ENCODE measurements at regions not wholly inside any gene's neighbourhood (a gene's known extent, or its start where the extent isn't known, plus 50 kb on each side); places are given as distances from the start of the nearest gene placed in this dataset.

DNA sequence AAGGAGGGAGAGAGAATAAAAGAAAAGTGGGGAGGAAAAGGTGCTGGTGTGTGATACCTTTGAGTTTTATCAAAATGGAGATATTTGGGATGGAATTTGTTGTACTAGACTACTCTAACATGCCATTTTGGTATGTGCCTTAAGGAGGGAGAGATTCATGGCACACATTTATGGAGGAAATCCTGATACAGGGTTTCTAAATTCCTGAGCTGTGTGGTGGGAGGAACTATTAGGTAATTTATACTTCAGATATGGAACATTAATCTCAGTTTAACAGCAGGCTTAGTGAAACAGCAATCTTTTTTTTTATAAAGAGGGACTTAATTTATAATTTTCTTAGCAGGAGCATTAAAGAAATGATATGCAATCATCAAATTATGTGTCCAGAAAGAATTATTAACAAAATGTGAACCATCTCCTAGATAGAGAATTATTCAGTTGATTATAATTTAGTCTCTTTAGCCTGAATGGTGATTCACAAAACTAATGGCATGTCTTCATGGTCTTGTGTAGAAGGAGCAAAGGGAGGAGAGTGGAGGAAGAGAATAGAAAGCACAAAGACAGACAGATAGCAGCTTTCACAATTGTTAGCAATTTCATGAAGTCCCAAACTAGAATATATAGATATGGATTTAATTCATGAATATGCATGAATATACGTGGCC is 301.6 kb downstream of the HLX start:
- H3K27ac ChIP-seq, result no peak overlapping the region
- no peak for TF ChIP-seq ZFX (IDR thresholded peaks at IDR 0.05; ENCODE audit: borderline replicate concordance)

DNA sequence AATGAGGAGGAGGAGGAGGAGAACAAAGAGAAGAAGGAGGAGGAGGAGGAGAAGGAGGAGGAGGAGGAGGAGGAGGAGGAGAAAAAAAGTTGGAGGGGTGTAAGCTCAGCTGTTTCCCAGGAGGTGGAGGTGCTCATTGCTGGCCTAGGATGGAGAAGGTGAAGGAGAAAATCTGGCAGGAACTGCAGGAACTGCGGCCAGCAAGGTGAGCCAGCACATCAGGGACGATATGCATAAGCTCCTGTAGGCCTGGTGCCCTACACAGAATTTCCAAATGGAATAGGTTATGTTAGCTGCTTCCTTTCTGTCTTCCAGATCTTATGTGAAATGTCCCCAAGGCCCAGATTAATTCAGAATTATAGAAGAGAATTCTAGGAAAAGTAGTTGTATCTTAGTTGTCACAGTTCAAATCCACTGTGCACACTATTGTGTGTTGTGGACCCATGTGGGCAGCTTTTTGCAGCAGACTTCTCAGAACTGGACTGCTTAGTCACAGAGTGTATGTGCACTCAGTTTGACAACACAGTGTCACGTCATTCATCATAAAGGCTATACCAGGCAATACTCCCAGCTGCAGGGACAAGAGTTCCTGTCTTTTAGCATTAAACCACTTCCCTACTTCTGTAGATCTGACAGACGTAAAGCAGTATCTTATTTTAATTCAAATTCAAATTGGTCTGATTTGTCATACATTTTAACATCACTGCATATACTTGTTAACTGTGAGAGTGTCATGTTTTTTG is 303.7 kb downstream of the HLX start:
- no peak overlapping the region for H3K27ac ChIP-seq
- TF ChIP-seq ZFX (IDR thresholded peaks at IDR 0.05; ENCODE audit: borderline replicate concordance), result no peak
- TF ChIP-seq, protein P1, sequence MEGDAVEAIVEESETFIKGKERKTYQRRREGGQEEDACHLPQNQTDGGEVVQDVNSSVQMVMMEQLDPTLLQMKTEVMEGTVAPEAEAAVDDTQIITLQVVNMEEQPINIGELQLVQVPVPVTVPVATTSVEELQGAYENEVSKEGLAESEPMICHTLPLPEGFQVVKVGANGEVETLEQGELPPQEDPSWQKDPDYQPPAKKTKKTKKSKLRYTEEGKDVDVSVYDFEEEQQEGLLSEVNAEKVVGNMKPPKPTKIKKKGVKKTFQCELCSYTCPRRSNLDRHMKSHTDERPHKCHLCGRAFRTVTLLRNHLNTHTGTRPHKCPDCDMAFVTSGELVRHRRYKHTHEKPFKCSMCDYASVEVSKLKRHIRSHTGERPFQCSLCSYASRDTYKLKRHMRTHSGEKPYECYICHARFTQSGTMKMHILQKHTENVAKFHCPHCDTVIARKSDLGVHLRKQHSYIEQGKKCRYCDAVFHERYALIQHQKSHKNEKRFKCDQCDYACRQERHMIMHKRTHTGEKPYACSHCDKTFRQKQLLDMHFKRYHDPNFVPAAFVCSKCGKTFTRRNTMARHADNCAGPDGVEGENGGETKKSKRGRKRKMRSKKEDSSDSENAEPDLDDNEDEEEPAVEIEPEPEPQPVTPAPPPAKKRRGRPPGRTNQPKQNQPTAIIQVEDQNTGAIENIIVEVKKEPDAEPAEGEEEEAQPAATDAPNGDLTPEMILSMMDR (IDR thresholded peaks at IDR 0.05), result no peak

DNA sequence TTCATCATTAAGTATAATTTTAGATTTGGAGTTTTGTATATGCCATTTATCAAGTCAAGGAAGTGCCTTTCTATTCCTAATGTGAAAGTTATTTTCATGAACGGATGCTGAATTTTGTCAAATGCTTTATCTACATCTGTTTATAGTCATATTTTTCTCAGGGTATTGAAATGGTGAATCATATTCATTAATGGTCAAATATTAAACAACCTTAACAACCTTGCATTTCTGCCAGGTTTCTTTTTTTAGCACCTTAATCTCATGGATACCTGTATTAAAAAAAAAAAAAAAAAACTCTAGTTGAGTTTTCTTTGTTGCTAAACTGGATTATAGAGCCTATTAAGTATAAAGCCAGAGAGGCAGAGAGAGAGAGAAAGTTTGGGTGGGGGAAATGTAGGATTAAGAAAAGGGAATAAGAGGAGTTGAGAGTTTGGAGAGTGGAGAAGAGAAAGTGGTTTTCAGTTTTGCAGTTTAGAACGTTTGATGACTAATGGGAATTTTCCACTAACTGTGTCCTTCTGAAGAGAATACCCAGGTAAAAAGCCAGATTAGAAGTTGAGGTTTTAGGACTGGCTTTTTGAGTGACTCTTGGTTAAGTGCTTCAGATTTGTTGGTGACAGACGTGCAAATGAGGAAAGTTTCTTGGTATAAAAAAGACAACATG is 305.0 kb downstream of the HLX start:
- TF ChIP-seq, protein P1 (IDR thresholded peaks at IDR 0.05), result no peak
- no peak for TF ChIP-seq ZFX (IDR thresholded peaks at IDR 0.05; ENCODE audit: borderline replicate concordance)
- no peak overlapping the region for H3K27ac ChIP-seq

DNA sequence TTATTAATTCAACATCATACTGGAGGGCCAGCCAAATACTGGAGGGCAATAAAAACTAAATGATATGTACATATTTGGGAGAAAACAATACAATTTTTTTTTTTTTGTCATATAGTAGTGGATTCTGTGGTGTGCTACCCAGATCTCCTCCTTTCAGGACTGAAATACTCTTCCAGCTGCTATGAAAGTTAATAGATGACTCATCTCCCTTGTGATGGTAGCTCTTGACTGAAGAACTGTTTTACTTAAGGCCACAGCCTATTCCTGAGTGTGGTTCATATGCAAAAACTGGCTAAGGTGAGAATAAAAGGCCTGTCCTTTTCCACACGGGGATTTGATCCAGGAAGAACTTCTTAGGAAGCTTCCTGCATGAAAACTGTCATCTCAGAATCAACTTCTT is 307.9 kb downstream of the HLX start:
- TF ChIP-seq ZFX (IDR thresholded peaks at IDR 0.05; ENCODE audit: borderline replicate concordance), result no peak
- TF ChIP-seq, protein P1 (IDR thresholded peaks at IDR 0.05), result no peak
- no peak overlapping the region for H3K27ac ChIP-seq

DNA sequence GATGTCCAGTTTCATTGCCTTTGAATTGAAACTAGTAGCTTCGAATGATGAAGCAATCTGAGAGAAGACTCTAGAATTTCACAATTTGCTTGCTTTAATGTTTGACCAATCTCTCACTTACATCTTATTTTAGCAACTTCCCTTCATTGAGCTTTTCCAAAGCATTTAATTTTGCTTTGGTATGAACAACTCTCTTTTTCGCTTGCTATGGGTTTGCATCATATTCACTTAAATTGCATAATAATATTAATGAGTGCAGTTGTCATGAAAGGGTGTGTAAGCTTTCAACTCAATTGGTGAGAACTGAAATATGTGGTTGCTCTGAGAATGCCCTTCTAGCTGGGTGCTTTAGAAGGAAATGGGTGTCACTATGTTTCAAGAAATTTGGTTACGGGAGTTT is 309.2 kb downstream of the HLX start:
- no peak overlapping the region for H3K27ac ChIP-seq
- no peak for TF ChIP-seq ZFX (IDR thresholded peaks at IDR 0.05; ENCODE audit: borderline replicate concordance)
- TF ChIP-seq, protein P1 (IDR thresholded peaks at IDR 0.05), result no peak

DNA sequence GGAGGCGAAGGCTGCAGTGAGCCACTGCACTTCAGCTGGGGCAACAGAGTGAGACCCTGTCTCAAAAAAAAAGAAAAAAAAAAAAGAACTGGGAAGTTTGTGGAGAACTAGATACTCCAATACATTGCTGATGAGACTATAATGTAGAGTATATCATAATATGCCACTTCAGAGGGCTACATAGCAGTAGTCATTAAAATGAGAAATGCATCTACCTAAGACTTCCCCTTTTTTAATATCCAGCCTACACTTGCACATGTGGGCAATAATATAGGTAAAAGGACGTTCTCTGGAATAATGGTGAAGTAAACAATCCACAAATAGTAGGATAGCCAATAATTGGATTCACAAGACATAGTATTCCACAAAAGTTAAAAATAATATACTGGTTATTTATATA is 311.0 kb downstream of the HLX start:
- H3K27ac ChIP-seq, result no peak overlapping the region
- no peak for TF ChIP-seq ZFX (IDR thresholded peaks at IDR 0.05; ENCODE audit: borderline replicate concordance)
- TF ChIP-seq, protein P1 (IDR thresholded peaks at IDR 0.05), result no peak

DNA sequence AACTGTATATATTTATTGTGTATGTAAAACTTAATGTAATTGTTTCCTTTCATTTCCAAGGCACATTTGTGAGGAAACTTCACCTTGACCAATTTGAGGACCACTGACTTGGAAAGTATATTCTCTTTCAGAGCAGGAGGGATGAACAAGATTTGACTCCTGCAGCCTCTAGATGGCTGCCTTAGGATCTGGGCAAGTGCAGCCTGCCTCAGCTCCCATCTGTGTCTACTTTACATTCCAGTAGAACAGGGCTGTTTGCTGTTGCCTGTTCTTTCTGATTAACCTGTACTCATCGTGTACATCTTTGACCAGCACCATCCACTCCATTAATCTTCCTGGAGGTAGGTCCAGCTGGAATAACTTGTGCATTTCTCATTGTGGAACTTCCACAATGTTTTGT is 312.8 kb downstream of the HLX start:
- no peak for TF ChIP-seq ZFX (IDR thresholded peaks at IDR 0.05; ENCODE audit: borderline replicate concordance)
- TF ChIP-seq, protein P1 (IDR thresholded peaks at IDR 0.05), result no peak
- H3K27ac ChIP-seq, result no peak overlapping the region
